ENCODE measurements at regions not wholly inside any gene's neighbourhood (a gene's known extent, or its start where the extent isn't known, plus 50 kb on each side); places are given as distances from the start of the nearest gene placed in this dataset.

DNA sequence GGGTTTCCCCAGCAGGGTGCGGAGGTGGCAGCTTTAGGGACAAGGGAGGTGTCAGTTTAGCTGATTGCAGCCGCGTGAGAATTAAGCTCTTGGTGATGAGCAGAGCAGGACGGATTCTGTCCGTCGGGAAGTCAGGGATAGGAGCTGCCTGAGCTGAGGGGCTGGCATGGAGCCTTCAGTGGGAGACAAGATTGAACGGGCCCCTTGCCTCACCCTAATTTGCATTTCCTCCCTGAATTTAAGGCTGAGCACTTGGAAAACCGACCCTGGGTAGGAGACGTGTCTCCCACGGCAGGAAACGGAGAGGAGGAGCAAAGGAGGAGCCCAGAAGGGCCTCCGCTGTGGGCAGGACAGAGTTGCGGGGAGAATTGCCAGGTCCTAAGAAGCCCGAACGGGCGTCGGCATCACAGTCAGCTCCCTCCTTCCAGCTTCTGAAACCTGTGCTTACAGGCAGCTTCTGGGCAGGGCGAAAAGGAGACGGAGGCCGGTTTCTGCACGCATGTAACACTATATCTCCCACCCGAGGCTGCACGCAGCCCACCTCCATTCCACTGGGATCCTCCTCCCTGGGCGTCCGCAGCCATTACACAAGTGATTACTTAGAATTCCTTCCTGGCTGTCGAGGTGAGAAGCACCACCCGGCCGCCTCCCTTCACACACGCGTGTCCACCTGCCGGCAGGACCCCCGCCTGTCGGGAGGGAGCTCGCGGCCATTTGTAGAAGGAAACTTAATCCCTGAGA, 345.8 kb downstream of the BRD1 start:
- H3K27me3 ChIP-seq: peaks cover 0 to 40% (median 0%) of the 10 kb centered on the region in 4 donors
- DNase-seq: no peak
- H3K9me3 ChIP-seq: no peaks in the 10 kb centered on the region
- H3K4me1 ChIP-seq: peaks cover 0 to 17% (median 10%) of the 10 kb centered on the region in 3 donors
- no peak overlapping the region for H3K27ac ChIP-seq
- WGBS, 2 donors: 22 to 49% methylated on average over 6 to 30 of the region's 35 CpGs
- TF ChIP-seq CTCF (IDR thresholded peaks at IDR 0.05) (no peak), POLR2A (IDR thresholded peaks at IDR 0.05) (no peak)
- H3K4me3 ChIP-seq: peak overlapping the region in 2 of 4 donors; percentile 5 to 27
- intact Hi-C loops (cut with DNase I): no loop called here
- H3K36me3 ChIP-seq: no peaks in the 10 kb centered on the region

GRCh38 chr22:49480896-49481658, 346.6 kb downstream of the BRD1 start:
- intact Hi-C loops (cut with DNase I): no loop called here
- H3K4me1 ChIP-seq: peaks cover 0 to 17% (median 10%) of the 10 kb centered on the region in 3 donors
- peaks cover 0 to 40% (median 0%) of the 10 kb centered on the region in 4 donors for H3K27me3 ChIP-seq
- 56 to 68% methylated on average over 19 of the region's 23 CpGs for WGBS, 2 donors
- no peaks in the 10 kb centered on the region for H3K36me3 ChIP-seq
- TF ChIP-seq CTCF (IDR thresholded peaks at IDR 0.05) (no peak), POLR2A (IDR thresholded peaks at IDR 0.05) (no peak)
- H3K4me3 ChIP-seq: no peak overlapping the region
- no peaks in the 10 kb centered on the region for H3K9me3 ChIP-seq
- DNase-seq: no peak
- no peak overlapping the region for H3K27ac ChIP-seq

- H3K36me3 ChIP-seq: no peaks in the 10 kb centered on the region
- no peak overlapping the region for H3K4me3 ChIP-seq
- H3K9me3 ChIP-seq: no peaks in the 10 kb centered on the region
- WGBS, 2 donors: 54 to 68% methylated on average over 9 of the region's 9 CpGs
- no peak for TF ChIP-seq POLR2A (IDR thresholded peaks at IDR 0.05)
- no peak for TF ChIP-seq CTCF (IDR thresholded peaks at IDR 0.05)
- intact Hi-C loops (cut with DNase I): no loop called here
- H3K4me1 ChIP-seq: peaks cover 0 to 17% (median 10%) of the 10 kb centered on the region in 3 donors
- no peak for DNase-seq
- no peak overlapping the region for H3K27ac ChIP-seq
- peaks cover 0 to 40% (median 0%) of the 10 kb centered on the region in 4 donors for H3K27me3 ChIP-seq
Measured at GRCh38 chr22:49480331-49480730, 347.3 kb downstream of the BRD1 start.

DNA sequence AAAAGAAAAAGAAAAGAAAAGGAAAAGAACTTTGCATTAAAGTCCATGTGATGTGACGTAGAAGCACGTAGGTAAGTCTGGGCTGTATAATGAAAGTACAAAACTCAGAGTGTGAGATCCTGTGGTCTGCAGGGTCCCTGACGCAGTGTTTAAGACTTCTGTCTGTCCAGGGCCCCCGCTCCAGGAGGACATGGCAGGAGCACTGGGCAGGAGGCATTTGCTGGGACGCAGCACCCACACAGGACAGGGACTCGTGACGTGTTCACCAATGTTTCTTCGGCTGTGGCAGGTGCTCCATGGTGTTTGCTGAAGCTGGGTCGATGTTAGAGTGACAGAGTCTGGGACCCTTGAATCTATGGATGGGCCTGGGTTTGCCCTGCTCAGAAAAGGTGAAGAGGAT, 348.1 kb downstream of the BRD1 start:
- no peak overlapping the region for H3K4me3 ChIP-seq
- H3K27me3 ChIP-seq: peaks cover 0 to 38% (median 0%) of the 10 kb centered on the region in 4 donors
- H3K27ac ChIP-seq: no peak overlapping the region
- no peaks in the 10 kb centered on the region for H3K36me3 ChIP-seq
- WGBS, 2 donors: 76 to 83% methylated on average over 8 to 9 of the region's 9 CpGs
- TF ChIP-seq POLR2A (IDR thresholded peaks at IDR 0.05) (no peak), CTCF (IDR thresholded peaks at IDR 0.05) (no peak)
- peaks cover 0 to 17% (median 10%) of the 10 kb centered on the region in 3 donors for H3K4me1 ChIP-seq
- DNase-seq: no peak
- intact Hi-C loops (cut with DNase I): no loop called here
- no peaks in the 10 kb centered on the region for H3K9me3 ChIP-seq

DNA sequence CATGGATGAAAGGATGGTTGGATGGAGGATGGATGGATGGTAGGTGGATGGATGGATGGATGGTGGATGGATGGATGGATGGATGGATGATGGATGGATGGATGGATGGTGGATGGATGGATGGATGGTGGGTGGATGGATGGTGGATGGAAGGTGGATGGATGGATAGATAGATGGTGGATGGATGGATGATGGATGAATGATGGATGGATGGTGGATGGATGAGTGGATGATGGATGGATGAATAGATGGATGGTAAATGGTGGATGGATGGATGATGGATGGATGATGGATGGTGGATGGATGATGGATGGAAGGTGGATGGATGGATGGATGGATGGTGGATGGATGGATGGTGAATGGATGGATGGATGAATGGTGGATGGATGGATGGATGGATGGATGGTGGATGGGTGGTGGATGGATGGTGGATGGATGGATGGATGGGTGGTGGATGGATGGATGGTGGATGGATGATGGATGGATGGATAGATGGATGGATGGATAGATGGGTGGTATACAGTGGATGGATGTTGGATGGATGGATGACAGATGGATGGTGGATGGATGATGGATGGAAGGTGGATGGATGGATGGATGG, 350.8 kb downstream of the BRD1 start:
- Histone ChIP-seq H3K27me3 (peaks cover 0 to 17% (median 0%) of the 10 kb centered on the region in 4 donors), H3K4me3 (no peak overlapping the region), H3K36me3 (no peaks in the 10 kb centered on the region), H3K9me3 (no peaks in the 10 kb centered on the region), H3K27ac (no peak overlapping the region), H3K4me1 (peaks cover 0 to 8% (median 6%) of the 10 kb centered on the region in 3 donors)
- intact Hi-C loops (cut with DNase I): no loop called here
- no peak for DNase-seq
- TF ChIP-seq CTCF (IDR thresholded peaks at IDR 0.05): no peak
- no peak for TF ChIP-seq POLR2A (IDR thresholded peaks at IDR 0.05)

All from esophagus squamous epithelium (tissue), 5 donors.